ENCODE measurements at regions not wholly inside any gene's neighbourhood (a gene's known extent, or its start where the extent isn't known, plus 50 kb on each side); places are given as distances from the start of the nearest gene placed in this dataset.

- Histone ChIP-seq H3K9ac (ENCODE audit: low read depth in 1 of 2, low read length in 2 of 2) (no peak overlapping the region), H3K36me3 (ENCODE audit: control insufficient read depth in 4 of 4, insufficient read depth in 3 of 4, low read depth in 1 of 4, low read length in 3 of 4) (no peaks in the 10 kb centered on the region), H3K9me3 (ENCODE audit: control insufficient read depth in 4 of 4, low read length in 3 of 4) (no peaks in the 10 kb centered on the region), H3K27me3 (ENCODE audit: control insufficient read depth in 4 of 4, insufficient read depth in 4 of 4, low read length in 3 of 4) (peaks cover 0 to 2% (median 0%) of the 10 kb centered on the region in 4 donors), H3K4me3 (ENCODE audit: low read depth in 1 of 3, low read length in 3 of 3) (no peak overlapping the region), H3K27ac (ENCODE audit: low read depth in 1 of 2, low read length in 2 of 2) (no peak overlapping the region), H3K4me1 (ENCODE audit: control insufficient read depth in 4 of 4, insufficient read depth in 4 of 4, low read length in 3 of 4) (no peaks in the 10 kb centered on the region)
- 75% methylated on average over 2 of the region's 2 CpGs for WGBS
- no peak for DNase-seq (ENCODE audit: low spot score)
- TF ChIP-seq GABPA (IDR thresholded peaks at IDR 0.05 in 1 of 2, conservative IDR thresholded peaks at IDR 0.05 in 1 of 2) (no peak), YY1 (IDR thresholded peaks at IDR 0.05) (no peak), RXRA (IDR thresholded peaks at IDR 0.05) (no peak), FOXA1 (IDR thresholded peaks at IDR 0.05) (no peak), NR2F2 (IDR thresholded peaks at IDR 0.05) (no peak)
Measured at GRCh38 chrX:141320801-141321200, 78.5 kb upstream of the SPANXC start.

GRCh38 chrX:141314441-141314840 lies 72.1 kb upstream of the SPANXC start:
- H3K4me3 ChIP-seq (ENCODE audit: low read depth in 1 of 3, low read length in 3 of 3) = no peak overlapping the region
- 67% methylated on average over 1 of the region's 1 CpG for WGBS
- H3K36me3 ChIP-seq (ENCODE audit: control insufficient read depth in 4 of 4, insufficient read depth in 3 of 4, low read depth in 1 of 4, low read length in 3 of 4) = no peaks in the 10 kb centered on the region
- H3K9ac ChIP-seq (ENCODE audit: low read depth in 1 of 2, low read length in 2 of 2) = no peak overlapping the region
- no peaks in the 10 kb centered on the region for H3K9me3 ChIP-seq (ENCODE audit: control insufficient read depth in 4 of 4, low read length in 3 of 4)
- TF ChIP-seq SP1 (IDR thresholded peaks at IDR 0.05) (no peak), FOXA2 (IDR thresholded peaks at IDR 0.05) (no peak), YY1 (IDR thresholded peaks at IDR 0.05) (no peak), HNF4A (conservative IDR thresholded peaks at IDR 0.05) (no peak), FOXA1 (IDR thresholded peaks at IDR 0.05) (no peak), TAF1 (conservative IDR thresholded peaks at IDR 0.05) (no peak), NR2F2 (IDR thresholded peaks at IDR 0.05) (no peak), REST (IDR thresholded peaks at IDR 0.05) (no peak), RXRA (IDR thresholded peaks at IDR 0.05) (no peak)
- TF ChIP-seq, protein P1, sequence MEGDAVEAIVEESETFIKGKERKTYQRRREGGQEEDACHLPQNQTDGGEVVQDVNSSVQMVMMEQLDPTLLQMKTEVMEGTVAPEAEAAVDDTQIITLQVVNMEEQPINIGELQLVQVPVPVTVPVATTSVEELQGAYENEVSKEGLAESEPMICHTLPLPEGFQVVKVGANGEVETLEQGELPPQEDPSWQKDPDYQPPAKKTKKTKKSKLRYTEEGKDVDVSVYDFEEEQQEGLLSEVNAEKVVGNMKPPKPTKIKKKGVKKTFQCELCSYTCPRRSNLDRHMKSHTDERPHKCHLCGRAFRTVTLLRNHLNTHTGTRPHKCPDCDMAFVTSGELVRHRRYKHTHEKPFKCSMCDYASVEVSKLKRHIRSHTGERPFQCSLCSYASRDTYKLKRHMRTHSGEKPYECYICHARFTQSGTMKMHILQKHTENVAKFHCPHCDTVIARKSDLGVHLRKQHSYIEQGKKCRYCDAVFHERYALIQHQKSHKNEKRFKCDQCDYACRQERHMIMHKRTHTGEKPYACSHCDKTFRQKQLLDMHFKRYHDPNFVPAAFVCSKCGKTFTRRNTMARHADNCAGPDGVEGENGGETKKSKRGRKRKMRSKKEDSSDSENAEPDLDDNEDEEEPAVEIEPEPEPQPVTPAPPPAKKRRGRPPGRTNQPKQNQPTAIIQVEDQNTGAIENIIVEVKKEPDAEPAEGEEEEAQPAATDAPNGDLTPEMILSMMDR (IDR thresholded peaks at IDR 0.05; ENCODE audit: low read depth, low read length, missing input control) = no peak
- TF ChIP-seq, protein P2, sequence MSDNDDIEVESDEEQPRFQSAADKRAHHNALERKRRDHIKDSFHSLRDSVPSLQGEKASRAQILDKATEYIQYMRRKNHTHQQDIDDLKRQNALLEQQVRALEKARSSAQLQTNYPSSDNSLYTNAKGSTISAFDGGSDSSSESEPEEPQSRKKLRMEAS (IDR thresholded peaks at IDR 0.05) = no peak
- no peaks in the 10 kb centered on the region for H3K4me1 ChIP-seq (ENCODE audit: control insufficient read depth in 4 of 4, insufficient read depth in 4 of 4, low read length in 3 of 4)
- no peak overlapping the region for H3K27ac ChIP-seq (ENCODE audit: low read depth in 1 of 2, low read length in 2 of 2)
- DNase-seq (ENCODE audit: low spot score) = no peak
- peaks cover 0 to 2% (median 0%) of the 10 kb centered on the region in 4 donors for H3K27me3 ChIP-seq (ENCODE audit: control insufficient read depth in 4 of 4, insufficient read depth in 4 of 4, low read length in 3 of 4)

GRCh38 chrX:141301017-141301416 lies 58.7 kb upstream of the SPANXC start:
- 72% methylated on average over 5 of the region's 5 CpGs for WGBS
- no peaks in the 10 kb centered on the region for H3K36me3 ChIP-seq (ENCODE audit: control insufficient read depth in 4 of 4, insufficient read depth in 3 of 4, low read depth in 1 of 4, low read length in 3 of 4)
- no peak for TF ChIP-seq GABPA (IDR thresholded peaks at IDR 0.05 in 1 of 2, conservative IDR thresholded peaks at IDR 0.05 in 1 of 2)
- TF ChIP-seq FOXA1 (IDR thresholded peaks at IDR 0.05) = no peak
- no peak for TF ChIP-seq YY1 (IDR thresholded peaks at IDR 0.05)
- TF ChIP-seq JUND (IDR thresholded peaks at IDR 0.05) = no peak
- TF ChIP-seq REST (IDR thresholded peaks at IDR 0.05) = no peak
- no peak for TF ChIP-seq ZBTB33 (IDR thresholded peaks at IDR 0.05)
- TF ChIP-seq NR2F2 (IDR thresholded peaks at IDR 0.05) = no peak

More at GRCh38 chrX:141301017-141301416, 58.7 kb upstream of the SPANXC start:
- no peaks in the 10 kb centered on the region for H3K4me1 ChIP-seq (ENCODE audit: control insufficient read depth in 4 of 4, insufficient read depth in 4 of 4, low read length in 3 of 4)
- no peak overlapping the region for H3K27ac ChIP-seq (ENCODE audit: low read depth in 1 of 2, low read length in 2 of 2)
- H3K27me3 ChIP-seq (ENCODE audit: control insufficient read depth in 4 of 4, insufficient read depth in 4 of 4, low read length in 3 of 4) = no peaks in the 10 kb centered on the region
- peaks cover 0 to 1% (median 0%) of the 10 kb centered on the region in 4 donors for H3K9me3 ChIP-seq (ENCODE audit: control insufficient read depth in 4 of 4, low read length in 3 of 4)
- no peak for DNase-seq (ENCODE audit: low spot score)
- H3K4me3 ChIP-seq (ENCODE audit: low read depth in 1 of 3, low read length in 3 of 3) = no peak overlapping the region
- H3K9ac ChIP-seq (ENCODE audit: low read depth in 1 of 2, low read length in 2 of 2) = no peak overlapping the region

Measured in liver (tissue), 8 donors.